GM12864 (cell line): ENCODE measurements at regions not wholly inside any gene's neighbourhood (a gene's known extent, or its start where the extent isn't known, plus 50 kb on each side); places are given as distances from the start of the nearest gene placed in this dataset.

Experiments used
- DNase-seq: peaks from one replicate; pipeline ENCODE4 v3.0.0-alpha.2; 2011; ENCODE audit warnings: low read depth
- H3K4me3 ChIP-seq: 2 replicates; pipeline ENCODE4 v1.5.1; 2011; ENCODE audit warnings: mild to moderate bottlenecking, low read depth, low read length, control low read depth
- CTCF ChIP-seq: IDR thresholded peaks from 2 replicates; pipeline ENCODE4 v1.5.1; 2011; ENCODE audit warnings: low read depth, mild to moderate bottlenecking, moderate library complexity, low read length, control low read depth, inconsistent platforms; ENCODE audit errors: missing control alignments

- no peak overlapping the region for H3K4me3 ChIP-seq
- no peak for DNase-seq
- no peak for TF ChIP-seq CTCF
Observed at GRCh38 chrX:10923466-10923865, 187.7 kb upstream of the HCCS start.

GRCh38 chrX:10926404-10926803 is 184.7 kb upstream of the HCCS start:
- TF ChIP-seq CTCF = no peak
- no peak overlapping the region for H3K4me3 ChIP-seq
- DNase-seq = no peak

GRCh38 chrX:10926891-10927290 is 184.2 kb upstream of the HCCS start:
- no peak for TF ChIP-seq CTCF
- DNase-seq = no peak
- H3K4me3 ChIP-seq = no peak overlapping the region

GRCh38 chrX:10929747-10930146 is 181.4 kb upstream of the HCCS start:
- no peak for DNase-seq
- no peak for TF ChIP-seq CTCF
- no peak overlapping the region for H3K4me3 ChIP-seq

GRCh38 chrX:10930151-10930550 is 181.0 kb upstream of the HCCS start:
- no peak overlapping the region for H3K4me3 ChIP-seq
- no peak for DNase-seq
- TF ChIP-seq CTCF = no peak

GRCh38 chrX:10931976-10932375 is 179.2 kb upstream of the HCCS start:
- TF ChIP-seq CTCF = no peak
- no peak for DNase-seq
- H3K4me3 ChIP-seq = no peak overlapping the region

GRCh38 chrX:10932842-10933440 is 178.2 kb upstream of the HCCS start:
- no peak for TF ChIP-seq CTCF
- no peak overlapping the region for H3K4me3 ChIP-seq
- DNase-seq = no peak
